ENCODE measurements at regions not wholly inside any gene's neighbourhood (a gene's known extent, or its start where the extent isn't known, plus 50 kb on each side); places are given as distances from the start of the nearest gene placed in this dataset.

- Histone ChIP-seq H3K27me3 (replicated peaks in 1 of 4; ENCODE audit: control extremely low read depth in 1 of 4, control insufficient read depth in 3 of 4, insufficient read depth in 4 of 4, low read length in 3 of 4) (peaks cover 0 to 2% (median 0%) of the 10 kb centered on the region in 4 experiments), H3K9ac (ENCODE audit: low read length) (no peak overlapping the region), H3K36me3 (replicated peaks in 1 of 2; ENCODE audit: control extremely low read depth in 1 of 2, control insufficient read depth in 1 of 2, extremely low read depth in 1 of 2, insufficient read depth in 2 of 2, low read length in 1 of 2) (no peaks in the 10 kb centered on the region), H4K20me1 (ENCODE audit: control insufficient read depth, insufficient read depth, low read length, poor library complexity, severe bottlenecking) (no peaks in the 10 kb centered on the region), H2AFZ (ENCODE audit: insufficient read depth, low read depth, low read length, poor library complexity, severe bottlenecking) (no peak overlapping the region), H3K4me2 (replicated peaks; ENCODE audit: low read depth, low read length, poor library complexity, severe bottlenecking) (no peak overlapping the region), H3K4me1 (ENCODE audit: control insufficient read depth in 2 of 2, insufficient read depth in 2 of 2, low read length in 2 of 2) (no peaks in the 10 kb centered on the region), H3K79me2 (ENCODE audit: control insufficient read depth, insufficient read depth, low read length) (no peaks in the 10 kb centered on the region), H3K4me3 (ENCODE audit: control extremely low read depth in 1 of 5, extremely low read depth in 1 of 5, insufficient read depth in 1 of 5, low read depth in 2 of 5, low read length in 4 of 5) (no peak overlapping the region), H3K27ac (ENCODE audit: low read length in 2 of 2) (no peak overlapping the region), H3K9me3 (ENCODE audit: control extremely low read depth in 1 of 3, control insufficient read depth in 2 of 3, insufficient read depth in 1 of 3, low read length in 2 of 3) (peaks cover 0 to 12% (median 0%) of the 10 kb centered on the region in 3 donors)
- no peak for DNase-seq
- POLR2A ChIA-PET: no interaction called here
- no CpG with 5 or more reads among the region's 2 CpGs for WGBS (ENCODE audit: insufficient coverage)
- Mint-ChIP-seq H3K4me1 (no peaks in the 10 kb centered on the region), H3K27me3 (no peaks in the 10 kb centered on the region), H3K9me3 (ENCODE audit: insufficient read depth) (no peaks in the 10 kb centered on the region), H3K27ac (no peak overlapping the region), H3K4me3 (no peak overlapping the region)
- ATAC-seq (ENCODE audit: low read depth): no peak
- intact Hi-C loops (cut with micrococcal nuclease): no loop called here
- CTCF ChIA-PET: no interaction called here
- TF ChIP-seq EZH2 (IDR thresholded peaks at IDR 0.05; ENCODE audit: borderline replicate concordance, insufficient read depth, low read depth, low read length, poor library complexity, severe bottlenecking) (no peak), CTCF (IDR thresholded peaks at IDR 0.05) (no peak)
Observed at GRCh38 chr16:48881272-48881671, 271.3 kb upstream of the N4BP1 start.

- Histone ChIP-seq H3K36me3 (replicated peaks in 1 of 2; ENCODE audit: control extremely low read depth in 1 of 2, control insufficient read depth in 1 of 2, extremely low read depth in 1 of 2, insufficient read depth in 2 of 2, low read length in 1 of 2) (no peaks in the 10 kb centered on the region), H3K9ac (ENCODE audit: low read length) (no peak overlapping the region), H3K4me1 (ENCODE audit: control insufficient read depth in 2 of 2, insufficient read depth in 2 of 2, low read length in 2 of 2) (no peaks in the 10 kb centered on the region), H3K27me3 (replicated peaks in 1 of 4; ENCODE audit: control extremely low read depth in 1 of 4, control insufficient read depth in 3 of 4, insufficient read depth in 4 of 4, low read length in 3 of 4) (peaks cover 0 to 2% (median 0%) of the 10 kb centered on the region in 4 experiments), H3K4me2 (replicated peaks; ENCODE audit: low read depth, low read length, poor library complexity, severe bottlenecking) (no peak overlapping the region), H4K20me1 (ENCODE audit: control insufficient read depth, insufficient read depth, low read length, poor library complexity, severe bottlenecking) (no peaks in the 10 kb centered on the region), H3K79me2 (ENCODE audit: control insufficient read depth, insufficient read depth, low read length) (no peaks in the 10 kb centered on the region), H3K4me3 (ENCODE audit: control extremely low read depth in 1 of 5, extremely low read depth in 1 of 5, insufficient read depth in 1 of 5, low read depth in 2 of 5, low read length in 4 of 5) (no peak overlapping the region), H3K9me3 (ENCODE audit: control extremely low read depth in 1 of 3, control insufficient read depth in 2 of 3, insufficient read depth in 1 of 3, low read length in 2 of 3) (peaks cover 0 to 8% (median 0%) of the 10 kb centered on the region in 3 donors), H3K27ac (ENCODE audit: low read length in 2 of 2) (no peak overlapping the region), H2AFZ (ENCODE audit: insufficient read depth, low read depth, low read length, poor library complexity, severe bottlenecking) (no peak overlapping the region)
- TF ChIP-seq CTCF (IDR thresholded peaks at IDR 0.05) (no peak), EZH2 (IDR thresholded peaks at IDR 0.05; ENCODE audit: borderline replicate concordance, insufficient read depth, low read depth, low read length, poor library complexity, severe bottlenecking) (no peak)
- H3K27ac Mint-ChIP-seq: no peak overlapping the region
- intact Hi-C loops (cut with micrococcal nuclease): no loop called here
- no peaks in the 10 kb centered on the region for H3K4me1 Mint-ChIP-seq
- no peak overlapping the region for H3K4me3 Mint-ChIP-seq
- 95% methylated on average over 7 of the region's 14 CpGs for WGBS (ENCODE audit: insufficient coverage)
- no peaks in the 10 kb centered on the region for H3K27me3 Mint-ChIP-seq
- POLR2A ChIA-PET: no interaction called here
- DNase-seq: no peak
- H3K9me3 Mint-ChIP-seq (ENCODE audit: insufficient read depth): no peaks in the 10 kb centered on the region
- no peak for ATAC-seq (ENCODE audit: low read depth)
- CTCF ChIA-PET: no interaction called here
Observed at GRCh38 chr16:48879223-48880122, 269.5 kb upstream of the N4BP1 start.

Data from B cell (primary cell).